SJCRH30 (cell line): ENCODE measurements at regions not wholly inside any gene's neighbourhood (a gene's known extent, or its start where the extent isn't known, plus 50 kb on each side); places are given as distances from the start of the nearest gene placed in this dataset.
"Not testable (repeated sequence)": the region's sequence is repeated elsewhere in the genome, so short reads cannot be mapped to it uniquely, and the experiment has no call there.

Experiments used
- DNase-seq, 2 experiments: peaks; one replicate each; pipeline ENCODE4 v3.0.0-alpha.2; 2015 to 2020
- H3K27ac ChIP-seq: fragments of 250-450 bp; sonication (Bioruptor Pico); 2 replicates; pipeline ENCODE4 v1.5.1; 2020; ENCODE audit warnings: mild to moderate bottlenecking, moderate library complexity
- H3K27me3 ChIP-seq: fragments of 250-450 bp; sonication (Bioruptor Pico); 2 replicates; pipeline ENCODE4 v1.5.1; 2020; ENCODE audit warnings: mild to moderate bottlenecking, moderate library complexity
- H3K36me3 ChIP-seq: fragments of 250-450 bp; sonication (Bioruptor Pico); 2 replicates; pipeline ENCODE4 v1.5.1; 2020; ENCODE audit warnings: mild to moderate bottlenecking, moderate library complexity
- H3K4me1 ChIP-seq: fragments of 250-450 bp; sonication (Bioruptor Pico); 2 replicates; pipeline ENCODE4 v1.5.1; 2020; ENCODE audit warnings: mild to moderate bottlenecking, moderate library complexity
- H3K4me3 ChIP-seq: fragments of 250-450 bp; sonication (Bioruptor Pico); 2 replicates; pipeline ENCODE4 v1.5.1; 2020; ENCODE audit warnings: mild to moderate bottlenecking, moderate library complexity
- H3K9me3 ChIP-seq: fragments of 250-450 bp; sonication (Bioruptor Pico); replicated peaks from 2 replicates; pipeline ENCODE4 v1.5.1; 2020; ENCODE audit warnings: mild to moderate bottlenecking, moderate library complexity

DNA sequence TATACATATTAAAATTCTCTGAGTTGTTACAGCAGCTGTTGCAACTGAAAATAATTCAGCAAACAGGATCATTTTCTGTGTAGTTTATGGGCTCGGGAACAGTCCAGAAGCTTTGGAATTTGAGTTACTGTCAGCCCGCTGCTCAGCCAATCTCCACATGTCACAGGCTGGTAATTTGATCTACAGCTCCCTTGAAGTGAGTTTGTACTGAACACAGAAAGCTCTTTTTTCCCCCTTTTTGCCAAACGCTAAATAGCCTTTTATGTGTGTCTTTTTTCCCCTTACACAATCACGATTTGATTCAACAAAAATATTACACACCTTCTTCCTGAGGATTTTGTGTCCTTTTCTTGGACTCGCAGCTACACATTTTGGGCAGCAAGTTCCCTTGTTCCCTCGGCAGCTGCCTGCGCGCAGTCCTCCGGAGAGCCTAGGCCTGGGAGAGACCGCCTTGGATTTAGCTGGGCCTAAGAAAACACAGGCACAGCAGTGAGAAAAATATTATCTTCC, 371.4 kb downstream of the KCNRG start:
- peaks cover under 1% of the 10 kb centered on the region; the same call in 1 of the 2 replicates for H3K9me3 ChIP-seq
- peak; percentile 66 to 84 for DNase-seq
- H3K4me3 ChIP-seq = peak overlapping the region; percentile 49
- peak overlapping the region; percentile 82 for H3K27ac ChIP-seq
- peaks cover 19% of the 10 kb centered on the region for H3K4me1 ChIP-seq
- H3K27me3 ChIP-seq = no peaks in the 10 kb centered on the region
- H3K36me3 ChIP-seq = no peaks in the 10 kb centered on the region

DNA sequence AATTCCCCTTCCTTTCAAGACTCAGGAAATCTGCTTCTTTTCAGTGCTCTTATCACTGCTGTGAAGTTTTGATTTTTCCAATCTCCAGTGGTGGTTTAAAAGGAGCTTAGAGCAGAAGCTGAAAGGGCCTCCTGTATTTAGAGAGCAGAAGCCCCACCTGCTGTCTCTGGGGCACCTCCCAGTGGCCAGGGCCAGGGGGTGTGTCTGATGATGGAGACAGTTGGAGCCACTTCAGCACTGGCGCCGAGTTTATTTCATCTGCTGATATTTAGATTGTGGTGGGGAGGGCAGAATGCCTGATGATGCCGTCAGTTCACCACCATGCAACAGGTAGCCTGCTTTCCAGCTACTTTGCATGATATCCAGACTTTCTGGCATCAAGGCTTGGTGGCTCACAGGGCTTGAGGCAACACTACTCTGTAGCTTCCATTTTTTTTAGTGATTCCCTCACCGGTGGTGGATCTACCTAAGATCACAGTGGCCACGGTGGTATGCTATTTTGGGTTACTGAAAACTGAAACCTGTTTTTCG, 371.9 kb downstream of the KCNRG start:
- Histone ChIP-seq H3K4me3 (peak overlapping the region; percentile 49), H3K9me3 (no peaks in the 10 kb centered on the region), H3K4me1 (peaks cover 19% of the 10 kb centered on the region), H3K27ac (peak overlapping the region; percentile 82), H3K27me3 (no peaks in the 10 kb centered on the region), H3K36me3 (no peaks in the 10 kb centered on the region)
- DNase-seq = peak; percentile 89

DNA sequence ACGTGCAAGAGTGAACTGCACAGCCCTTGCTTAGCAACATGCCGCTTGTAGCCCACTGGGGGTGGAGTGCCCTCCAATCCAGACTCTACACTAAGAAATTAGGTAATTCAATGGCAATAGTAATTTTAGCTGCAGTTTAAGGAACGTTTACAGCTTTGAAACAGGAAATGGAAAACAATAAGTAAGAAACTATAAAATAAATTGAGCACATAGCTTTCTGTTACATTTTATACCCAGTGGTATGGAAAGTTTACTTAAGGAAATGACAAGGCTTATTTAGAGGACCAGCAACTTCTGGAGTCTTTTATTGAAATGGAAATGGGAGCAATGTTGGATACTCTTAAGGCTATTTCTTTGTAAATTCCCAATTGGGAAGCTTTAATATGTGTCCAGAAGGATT, 373.2 kb downstream of the KCNRG start:
- no peak for DNase-seq
- Histone ChIP-seq H3K27ac (no peak overlapping the region), H3K36me3 (no peaks in the 10 kb centered on the region), H3K9me3 (no peaks in the 10 kb centered on the region), H3K27me3 (no peaks in the 10 kb centered on the region), H3K4me1 (peaks cover 28% of the 10 kb centered on the region), H3K4me3 (no peak overlapping the region)

DNA sequence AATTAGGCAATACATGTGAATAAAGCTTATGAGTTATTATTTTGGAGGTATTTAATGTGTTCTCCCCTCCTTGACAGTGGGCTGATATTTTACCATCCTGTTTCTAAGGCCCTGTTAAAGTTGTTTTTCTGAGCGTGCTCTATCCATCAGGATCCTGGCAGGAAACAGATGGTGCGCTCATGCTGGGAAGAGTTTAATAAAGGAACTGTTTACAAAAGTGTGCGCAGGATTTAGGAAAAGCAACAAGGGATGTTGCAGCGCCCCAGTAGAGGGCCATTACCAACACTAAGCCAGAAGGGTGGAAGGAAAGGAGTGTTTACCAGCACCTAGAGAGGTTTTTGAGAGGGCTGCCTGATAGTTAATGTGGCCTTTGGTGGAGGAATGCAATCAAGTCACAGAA, 374.5 kb downstream of the KCNRG start:
- Histone ChIP-seq H3K36me3 (no peaks in the 10 kb centered on the region), H3K4me1 (peaks cover 37% of the 10 kb centered on the region), H3K9me3 (no peaks in the 10 kb centered on the region), H3K4me3 (no peak overlapping the region), H3K27me3 (no peaks in the 10 kb centered on the region), H3K27ac (no peak overlapping the region)
- no peak for DNase-seq

DNA sequence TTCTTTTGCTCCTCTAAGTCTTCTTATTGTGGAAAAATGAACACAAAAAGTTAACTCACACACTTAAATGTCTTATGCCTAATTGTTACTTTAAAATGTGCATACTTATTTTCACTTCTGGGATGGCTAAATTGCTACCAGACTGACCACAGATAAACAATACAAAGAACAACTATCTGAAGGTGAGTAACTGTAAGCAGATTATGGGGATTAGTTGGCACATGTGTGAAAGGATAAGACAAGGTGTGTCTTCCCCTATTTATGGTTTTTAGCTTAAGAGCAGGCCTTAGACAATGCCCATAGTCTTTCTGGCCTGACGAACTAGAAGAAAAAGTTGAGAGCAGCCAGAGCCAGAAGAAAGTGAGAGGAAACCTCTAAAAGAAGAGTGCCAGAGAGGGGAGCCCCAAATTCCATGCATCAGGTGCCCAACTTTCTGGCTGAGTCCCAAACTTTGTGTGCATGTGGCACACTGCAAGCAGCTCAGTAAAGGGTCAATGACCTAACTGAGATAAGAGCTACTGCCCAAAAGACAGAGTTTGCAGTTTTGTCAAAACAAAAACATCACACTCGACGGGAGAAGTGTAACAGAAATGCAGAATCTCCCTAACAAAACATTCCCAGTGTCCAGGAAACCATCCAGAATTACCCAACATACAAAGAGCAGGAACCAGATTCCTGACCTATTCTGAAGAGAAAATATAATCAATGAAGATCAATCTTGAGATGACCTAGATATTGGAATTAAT, 375.4 kb downstream of the KCNRG start:
- Histone ChIP-seq H3K36me3 (no peaks in the 10 kb centered on the region), H3K27ac (no peak overlapping the region), H3K4me1 (peaks cover 37% of the 10 kb centered on the region), H3K4me3 (no peak overlapping the region), H3K9me3 (no peaks in the 10 kb centered on the region), H3K27me3 (no peaks in the 10 kb centered on the region)
- DNase-seq = no peak

DNA sequence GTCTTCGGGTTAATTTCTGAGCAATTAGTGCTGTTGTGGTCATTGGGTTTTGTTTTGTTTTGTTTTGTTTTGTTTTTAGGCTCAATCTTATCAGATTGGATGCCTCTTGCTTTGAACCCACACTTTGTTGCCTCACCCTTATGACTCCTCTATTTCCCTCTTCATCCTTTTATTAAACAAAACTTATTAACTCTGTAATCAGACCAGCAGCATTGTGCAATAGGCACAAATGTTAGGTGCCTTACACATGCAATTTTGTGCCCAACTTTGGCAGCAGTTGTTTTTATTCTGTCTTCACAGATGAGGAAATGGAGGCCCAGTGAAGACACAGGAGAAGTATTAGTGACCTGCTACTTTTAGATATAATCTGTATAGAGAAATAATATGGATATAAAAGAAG, 377.7 kb downstream of the KCNRG start:
- DNase-seq = no peak
- H3K4me3 ChIP-seq = no peak overlapping the region
- H3K36me3 ChIP-seq = no peaks in the 10 kb centered on the region
- H3K9me3 ChIP-seq = no peaks in the 10 kb centered on the region
- no peaks in the 10 kb centered on the region for H3K27me3 ChIP-seq
- no peak overlapping the region for H3K27ac ChIP-seq
- peaks cover 38% of the 10 kb centered on the region for H3K4me1 ChIP-seq

DNA sequence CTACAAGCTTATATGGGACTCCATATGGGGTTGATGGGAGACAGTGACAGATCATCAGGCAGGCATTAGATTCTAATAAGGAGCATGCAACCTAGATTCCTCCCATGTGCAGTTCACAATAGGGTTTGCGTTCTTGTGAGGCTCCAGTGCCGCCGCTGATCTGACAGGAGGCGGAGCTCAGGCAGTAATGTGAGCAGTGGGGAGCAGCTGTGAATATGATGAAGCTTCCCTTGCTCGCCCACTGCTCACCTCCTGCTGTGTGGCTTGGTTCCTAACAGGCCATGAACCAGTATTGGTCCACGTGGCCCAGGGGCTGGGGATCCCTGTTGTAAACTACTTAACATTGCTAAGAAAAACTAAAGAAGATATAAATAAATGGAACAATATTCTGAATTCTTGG, 378.4 kb downstream of the KCNRG start:
- H3K4me1 ChIP-seq = peaks cover 38% of the 10 kb centered on the region
- peak; percentile 90 to 94 for DNase-seq
- H3K9me3 ChIP-seq = no peaks in the 10 kb centered on the region
- no peaks in the 10 kb centered on the region for H3K36me3 ChIP-seq
- no peak overlapping the region for H3K4me3 ChIP-seq
- H3K27ac ChIP-seq = peak overlapping the region; percentile 6; the same call in 1 of the 2 replicates
- H3K27me3 ChIP-seq = no peaks in the 10 kb centered on the region

DNA sequence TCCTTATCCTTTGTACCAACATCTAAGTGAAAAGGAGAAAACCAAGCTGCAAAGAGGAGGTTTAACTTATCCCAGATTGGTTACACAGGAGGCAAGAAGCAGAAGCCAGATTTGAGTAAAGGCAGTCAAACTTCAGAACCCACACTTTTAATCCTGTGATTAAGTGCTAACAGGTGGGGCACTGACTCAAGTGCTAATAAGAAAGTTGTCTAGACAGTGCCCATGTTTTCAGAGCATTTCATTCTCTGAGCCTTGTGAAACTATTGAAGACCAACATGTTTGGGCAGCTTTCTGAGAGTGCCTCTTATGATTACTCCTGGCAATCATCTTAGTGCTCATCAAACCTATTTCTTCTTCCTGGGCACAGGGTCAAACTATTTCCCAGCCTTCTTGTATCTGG, 380.8 kb downstream of the KCNRG start:
- H3K27me3 ChIP-seq = no peaks in the 10 kb centered on the region
- peak; percentile 69 to 89 for DNase-seq
- no peak overlapping the region for H3K4me3 ChIP-seq
- peaks cover 46% of the 10 kb centered on the region for H3K4me1 ChIP-seq
- H3K27ac ChIP-seq = peak overlapping the region; percentile 86
- H3K9me3 ChIP-seq = no peaks in the 10 kb centered on the region
- no peaks in the 10 kb centered on the region for H3K36me3 ChIP-seq

DNA sequence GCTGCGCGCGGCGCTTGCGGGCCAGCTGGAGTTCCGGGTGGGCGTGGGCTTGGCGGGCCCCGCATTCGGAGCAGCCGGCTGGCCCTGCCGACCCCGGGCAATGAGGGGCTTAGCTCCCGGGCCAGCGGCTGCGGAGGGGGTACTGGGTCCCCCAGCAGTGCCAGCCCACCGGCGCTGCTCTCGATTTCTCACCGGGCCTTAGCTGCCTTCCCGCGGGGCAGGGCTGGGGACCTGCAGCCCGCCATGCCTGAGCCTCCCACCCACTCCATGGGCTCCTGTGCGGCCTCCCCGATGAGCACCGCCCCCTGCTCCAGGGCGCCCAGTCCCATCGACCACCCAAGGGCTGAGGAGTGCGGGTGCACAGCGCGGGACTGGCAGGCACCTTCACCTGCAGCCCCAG, 381.4 kb downstream of the KCNRG start:
- peaks cover 51% of the 10 kb centered on the region for H3K4me1 ChIP-seq
- not testable (repeated sequence) for H3K36me3 ChIP-seq, DNase-seq, H3K9me3 ChIP-seq, H3K4me3 ChIP-seq, H3K27me3 ChIP-seq
- H3K27ac ChIP-seq = peak overlapping the region; percentile 86

DNA sequence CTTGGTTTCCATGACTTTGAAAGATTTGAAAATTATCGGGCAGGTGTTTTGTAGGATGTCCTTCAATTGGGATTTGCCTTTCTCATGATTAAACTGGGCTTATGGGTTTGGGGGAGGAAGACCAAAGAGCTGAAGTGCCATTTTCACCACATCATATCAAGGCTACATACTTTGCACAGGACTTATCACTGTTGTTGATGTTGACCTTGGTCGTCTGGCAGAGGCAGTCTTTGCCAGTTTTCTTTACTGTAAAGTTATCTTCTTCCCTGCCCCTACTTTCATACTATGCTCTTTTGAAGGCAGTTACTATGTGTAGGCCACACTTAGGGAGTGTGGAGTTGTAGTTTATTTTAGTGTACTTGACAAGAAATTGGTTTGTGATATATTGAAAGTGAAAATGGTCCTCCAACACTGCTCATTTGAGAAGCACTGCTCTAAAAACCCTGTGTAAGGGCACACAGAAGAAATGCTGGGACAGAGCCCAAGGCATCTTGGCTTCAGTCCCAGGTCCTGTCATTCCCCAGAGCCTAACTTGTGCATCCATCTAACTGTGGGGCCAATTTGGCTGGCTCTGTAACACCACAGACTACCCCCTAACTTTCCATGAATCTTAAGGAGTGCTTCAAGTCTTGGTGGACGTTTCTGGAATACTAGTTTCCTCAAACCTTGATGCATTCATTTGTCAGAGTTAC, 384.9 kb downstream of the KCNRG start:
- no peaks in the 10 kb centered on the region for H3K36me3 ChIP-seq
- no peak overlapping the region for H3K4me3 ChIP-seq
- peak in 1 of 2 experiments; percentile 34 for DNase-seq
- no peaks in the 10 kb centered on the region; the same call in 1 of the 2 replicates for H3K9me3 ChIP-seq
- H3K4me1 ChIP-seq = peaks cover 26% of the 10 kb centered on the region
- no peaks in the 10 kb centered on the region for H3K27me3 ChIP-seq
- H3K27ac ChIP-seq = no peak overlapping the region

DNA sequence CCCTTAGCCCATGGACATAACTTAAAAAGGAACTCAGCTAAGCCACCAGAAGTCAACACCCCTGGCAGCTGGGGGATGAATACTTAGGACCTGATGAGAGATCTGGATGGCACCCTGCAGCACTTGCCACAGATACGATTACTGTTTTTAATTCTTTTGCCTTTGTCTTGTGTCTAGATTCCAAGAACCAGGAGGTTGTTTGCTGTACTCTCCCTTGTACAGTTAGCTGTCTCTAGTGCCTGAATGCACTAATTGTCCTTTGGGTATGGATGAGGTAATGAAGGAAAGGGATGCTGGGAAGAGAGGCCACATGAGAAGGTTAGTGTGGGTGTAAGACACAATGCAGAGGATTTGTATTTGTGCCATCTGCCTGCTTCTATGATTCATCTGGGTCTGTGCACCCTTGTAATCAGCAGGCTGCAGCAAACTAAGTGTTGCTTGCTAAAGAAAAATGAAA, 385.8 kb downstream of the KCNRG start:
- DNase-seq = peak; percentile 14 to 69
- Histone ChIP-seq H3K27me3 (no peaks in the 10 kb centered on the region), H3K9me3 (no peaks in the 10 kb centered on the region; the same call in 1 of the 2 replicates), H3K4me3 (no peak overlapping the region), H3K36me3 (no peaks in the 10 kb centered on the region), H3K27ac (peak overlapping the region; percentile 32), H3K4me1 (peaks cover 17% of the 10 kb centered on the region)

DNA sequence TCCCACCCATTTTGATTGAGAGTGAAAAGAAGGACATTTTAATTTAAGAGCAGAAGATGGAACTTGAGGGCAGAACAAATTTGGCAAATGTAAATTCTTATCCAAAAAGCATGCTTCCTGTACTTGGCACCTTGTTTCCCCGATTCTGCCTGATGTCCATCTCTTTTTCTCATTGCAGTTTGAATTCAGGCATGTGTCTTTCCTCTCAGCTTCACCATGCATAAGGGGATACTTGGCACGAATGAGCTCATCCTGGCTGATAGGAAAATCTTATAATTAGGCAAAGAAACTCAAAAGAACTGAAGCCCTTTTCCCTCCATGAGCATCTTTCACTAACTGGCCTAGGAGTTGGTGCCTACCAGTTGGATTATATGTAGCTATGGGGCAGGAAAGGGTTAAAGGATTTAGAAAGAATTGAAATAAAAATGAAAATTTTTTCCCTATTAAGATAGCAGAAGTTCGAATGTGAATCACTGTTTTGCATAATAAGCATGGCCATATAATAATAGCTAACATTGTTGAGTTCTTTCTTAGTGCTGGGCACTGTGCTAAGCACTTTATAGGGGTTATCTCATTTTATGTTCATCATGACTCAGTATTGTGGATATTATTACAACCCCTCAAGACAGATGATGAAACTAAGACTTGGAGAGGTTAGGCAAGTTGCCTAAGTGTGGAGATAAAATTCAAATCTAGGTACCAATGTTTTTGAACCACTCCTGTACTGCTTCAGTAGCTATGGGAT, 386.6 kb downstream of the KCNRG start:
- DNase-seq = no peak
- H3K9me3 ChIP-seq = no peaks in the 10 kb centered on the region; the same call in 1 of the 2 replicates

DNA sequence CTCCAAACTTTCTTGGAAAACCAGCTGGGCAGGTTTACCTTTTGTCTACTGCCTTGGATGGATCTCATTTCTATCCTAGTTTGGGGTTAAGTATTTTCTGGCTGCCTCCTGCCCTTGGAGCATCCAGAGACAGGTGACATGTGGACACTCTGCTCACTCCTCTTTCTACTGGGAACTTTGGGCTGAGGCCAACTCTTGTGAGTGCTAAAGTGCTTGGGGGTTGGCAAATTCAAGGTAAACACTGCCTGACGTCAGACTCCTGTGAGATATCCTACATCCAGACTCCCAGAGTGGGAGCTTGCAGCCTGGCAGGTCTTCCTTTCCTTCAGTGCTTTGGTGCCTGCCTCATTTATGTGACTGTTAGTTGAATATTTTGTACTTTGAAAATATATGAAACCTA, 388.1 kb downstream of the KCNRG start:
- H3K27me3 ChIP-seq = no peaks in the 10 kb centered on the region
- no peaks in the 10 kb centered on the region for H3K36me3 ChIP-seq
- peak in 1 of 2 experiments; percentile 31 for DNase-seq

More for the DNA sequence above, 386.6 kb downstream of the KCNRG start:
- Histone ChIP-seq H3K27ac (no peak overlapping the region), H3K4me1 (peaks cover 14% of the 10 kb centered on the region), H3K36me3 (no peaks in the 10 kb centered on the region), H3K4me3 (no peak overlapping the region), H3K27me3 (no peaks in the 10 kb centered on the region)

DNA sequence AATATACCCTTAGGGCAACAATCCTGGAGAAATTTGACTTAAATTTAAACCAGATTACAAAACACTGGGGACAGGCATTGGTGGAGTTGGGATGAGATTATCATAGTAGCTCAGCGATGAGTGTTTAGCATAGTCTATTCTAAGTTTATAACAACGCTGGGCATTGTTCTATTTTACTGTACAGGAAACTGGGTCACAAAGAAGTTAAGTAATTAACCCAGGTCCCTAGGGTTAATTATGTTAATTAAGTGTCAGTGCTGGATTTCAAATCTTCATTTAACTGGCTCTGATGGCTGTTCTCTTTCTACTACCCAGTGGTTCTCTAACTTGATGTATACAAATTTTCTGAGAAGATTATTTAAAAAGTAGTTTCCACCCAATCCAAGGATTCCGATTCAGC, 388.9 kb downstream of the KCNRG start:
- Histone ChIP-seq H3K27ac (no peak overlapping the region), H3K9me3 (no peaks in the 10 kb centered on the region; the same call in 1 of the 2 replicates), H3K4me1 (peaks cover 14% of the 10 kb centered on the region), H3K27me3 (no peaks in the 10 kb centered on the region), H3K4me3 (no peak overlapping the region), H3K36me3 (no peaks in the 10 kb centered on the region)
- DNase-seq = no peak

More for the DNA sequence above, 388.1 kb downstream of the KCNRG start:
- Histone ChIP-seq H3K9me3 (no peaks in the 10 kb centered on the region; the same call in 1 of the 2 replicates), H3K27ac (no peak overlapping the region), H3K4me3 (no peak overlapping the region), H3K4me1 (peaks cover 14% of the 10 kb centered on the region)
